H9 (cell line): ENCODE measurements at regions not wholly inside any gene's neighbourhood (a gene's known extent, or its start where the extent isn't known, plus 50 kb on each side); places are given as distances from the start of the nearest gene placed in this dataset.

Experiments
- DNase-seq: peaks from one replicate; pipeline ENCODE4 v3.0.0-alpha.2; 2017
- H2AFZ ChIP-seq: one replicate; pipeline ENCODE4 v1.6.1; 2013; ENCODE audit warnings: mild to moderate bottlenecking, low read length, control low read depth, moderate library complexity
- H2AK5ac ChIP-seq: 2 replicates; pipeline ENCODE4 v1.6.1; 2013; ENCODE audit warnings: low read length, control low read depth, mixed read lengths; ENCODE audit not compliant: insufficient read length
- H2BK120ac ChIP-seq: one replicate; pipeline ENCODE4 v1.6.1; 2013; ENCODE audit warnings: low read depth, mild to moderate bottlenecking, low read length, control low read depth, inconsistent platforms; ENCODE audit not compliant: poor library complexity, severe bottlenecking
- H2BK12ac ChIP-seq: 2 replicates; pipeline ENCODE4 v1.6.1; 2013; ENCODE audit warnings: low read length, control low read depth, mixed read lengths, low read depth; ENCODE audit not compliant: insufficient read length
- H2BK15ac ChIP-seq: 2 replicates; pipeline ENCODE4 v1.6.1; 2013; ENCODE audit warnings: low read depth, low read length, control low read depth
- H2BK20ac ChIP-seq: one replicate; pipeline ENCODE4 v1.6.1; 2013; ENCODE audit warnings: low read depth, mild to moderate bottlenecking, low read length, control low read depth, inconsistent platforms; ENCODE audit not compliant: poor library complexity, severe bottlenecking
- H2BK5ac ChIP-seq: 2 replicates; pipeline ENCODE4 v1.6.1; 2013; ENCODE audit warnings: low read length, control low read depth, mixed read lengths; ENCODE audit not compliant: insufficient read length
- H3K14ac ChIP-seq: 2 replicates; pipeline ENCODE4 v1.6.1; 2013; ENCODE audit warnings: low read length, control low read depth; ENCODE audit not compliant: insufficient read depth
- H3K18ac ChIP-seq: 2 replicates; pipeline ENCODE4 v1.6.1; 2013; ENCODE audit warnings: low read depth, mild to moderate bottlenecking, mixed read lengths, low read length, control low read depth; ENCODE audit not compliant: insufficient read length
- H3K23ac ChIP-seq: 2 replicates; pipeline ENCODE4 v1.6.1; 2013; ENCODE audit warnings: low read length, control low read depth, mixed read lengths, low read depth; ENCODE audit not compliant: insufficient read length
- H3K23me2 ChIP-seq: 2 replicates; pipeline ENCODE4 v1.6.1; 2013; ENCODE audit warnings: low read depth, mild to moderate bottlenecking, mixed read lengths, low read length, control low read depth; ENCODE audit not compliant: insufficient read length, poor library complexity, severe bottlenecking
- H3K27ac ChIP-seq: 2 replicates; pipeline ENCODE4 v1.5.1; 2013; ENCODE audit warnings: low read length, control low read depth, mixed read lengths, low read depth; ENCODE audit not compliant: insufficient read length
- H3K27me3 ChIP-seq: 2 replicates; pipeline ENCODE4 v1.6.1; 2013; ENCODE audit warnings: low read length, control low read depth, inconsistent platforms; ENCODE audit not compliant: insufficient read depth
- H3K4ac ChIP-seq: 2 replicates; pipeline ENCODE4 v1.6.1; 2013; ENCODE audit warnings: low read depth, mild to moderate bottlenecking, control low read depth, inconsistent platforms, low read length, moderate library complexity
- H3K4me1 ChIP-seq: 2 replicates; pipeline ENCODE4 v1.6.1; 2013; ENCODE audit warnings: low read length, control low read depth, inconsistent platforms; ENCODE audit not compliant: insufficient read depth
- H3K4me2 ChIP-seq: 2 replicates; pipeline ENCODE4 v1.6.1; 2013; ENCODE audit warnings: low read length, control low read depth, mixed read lengths; ENCODE audit not compliant: insufficient read length, insufficient read depth
- H3K56ac ChIP-seq: 2 replicates; pipeline ENCODE4 v1.6.1; 2013; ENCODE audit warnings: low read depth, mild to moderate bottlenecking, mixed read lengths, low read length, control low read depth; ENCODE audit not compliant: insufficient read length
- H3K79me1 ChIP-seq: 2 replicates; pipeline ENCODE4 v1.6.1; 2013; ENCODE audit warnings: low read depth, mild to moderate bottlenecking, moderate library complexity, low read length, control low read depth, inconsistent platforms; ENCODE audit not compliant: insufficient read depth, poor library complexity, severe bottlenecking
- H3K79me2 ChIP-seq: 2 replicates; pipeline ENCODE4 v1.6.1; 2013; ENCODE audit warnings: low read length, control low read depth, inconsistent platforms; ENCODE audit not compliant: insufficient read depth
- H3K9ac ChIP-seq: 2 replicates; pipeline ENCODE4 v1.6.1; 2013; ENCODE audit warnings: low read length, control low read depth, mixed read lengths; ENCODE audit not compliant: insufficient read length; ENCODE audit errors: extremely low read depth
- H3K9me3 ChIP-seq: one replicate; pipeline ENCODE4 v1.6.1; 2013; ENCODE audit warnings: low read depth, low read length, inconsistent platforms; ENCODE audit not compliant: control insufficient read depth
- H3T11ph ChIP-seq: one replicate; pipeline ENCODE4 v1.6.1; 2013; ENCODE audit warnings: mild to moderate bottlenecking, low read length, control low read depth, inconsistent platforms
- H4K20me1 ChIP-seq: one replicate; pipeline ENCODE4 v1.6.1; 2013; ENCODE audit not compliant: control insufficient read depth, insufficient read length, insufficient read depth
- H4K5ac ChIP-seq: 2 replicates; pipeline ENCODE4 v1.6.1; 2013; ENCODE audit warnings: low read depth, mild to moderate bottlenecking, mixed read lengths, low read length, control low read depth; ENCODE audit not compliant: insufficient read length
- H4K8ac ChIP-seq: replicated peaks from 2 replicates; pipeline ENCODE4 v1.6.1; 2013; ENCODE audit warnings: low read length, control low read depth, mixed read lengths, low read depth; ENCODE audit not compliant: insufficient read length
- H4K91ac ChIP-seq: 2 replicates; pipeline ENCODE4 v1.6.1; 2013; ENCODE audit warnings: low read depth, mild to moderate bottlenecking, moderate library complexity, mixed read lengths, low read length, control low read depth; ENCODE audit not compliant: insufficient read length
- H3K27ac Mint-ChIP-seq, 3 experiments: 2 replicates in 2 of 3; 3 replicates in 1 of 3; pipeline ENCODE4 v1.8.0; 2020 to 2021; ENCODE audit warnings: mixed read lengths in 3 of 3, mild to moderate bottlenecking in 1 of 3, moderate library complexity in 1 of 3
- H3K27me3 Mint-ChIP-seq: 2 replicates; pipeline ENCODE4 v1.8.0; 2021; ENCODE audit warnings: low read depth, mild to moderate bottlenecking, moderate library complexity, mixed read lengths
- H3K36me3 Mint-ChIP-seq, 3 experiments: 2 replicates in 2 of 3; 3 replicates in 1 of 3; pipeline ENCODE4 v1.8.0; 2020 to 2021; ENCODE audit warnings: low read depth in 3 of 3, mixed read lengths in 3 of 3; ENCODE audit not compliant: insufficient read depth in 1 of 3
- H3K4me1 Mint-ChIP-seq, 2 experiments: 2 replicates each; pipeline ENCODE4 v1.8.0; 2020; ENCODE audit warnings: mixed read lengths in 2 of 2
- H3K4me3 Mint-ChIP-seq, 2 experiments: 2 replicates in 1 of 2; 3 replicates in 1 of 2; pipeline ENCODE4 v1.8.0; 2020 to 2021; ENCODE audit warnings: mild to moderate bottlenecking in 2 of 2, mixed read lengths in 2 of 2, moderate library complexity in 1 of 2
- H3K9me3 Mint-ChIP-seq, 2 experiments: 2 replicates in 1 of 2; 3 replicates in 1 of 2; pipeline ENCODE4 v1.8.0; 2020; ENCODE audit warnings: mild to moderate bottlenecking in 2 of 2, mixed read lengths in 2 of 2, moderate library complexity in 1 of 2
- CTCF ChIP-seq: fragments of 200-600 bp; sonication (generic); conservative IDR thresholded peaks from 3 replicates; pipeline ENCODE4 v1.8.0; 2021; ENCODE audit warnings: antibody characterized with exemption, mild to moderate bottlenecking
- WGBS: extraction: QIAGEN DNeasy Blood & Tissue Kit; methylation state at CpG from one replicate; pipeline ENCODE4 v1.1.7; 2013; ENCODE audit warnings: missing lambda C conversion rate, low lambda C conversion rate, mixed read lengths; ENCODE audit not compliant: insufficient read length; ENCODE audit errors: extremely low coverage; 5-methylcytosine and 5-hydroxymethylcytosine counted together

- Mint-ChIP-seq H3K36me3 (peaks cover 0 to 4% (median 0%) of the 10 kb centered on the region in 3 experiments; a peak in 2 of 7 replicates), H3K4me3 (no peak overlapping the region), H3K9me3 (peaks cover 2 to 3% of the 10 kb centered on the region in 2 experiments; a peak in 3 of 5 replicates), H3K27me3 (no peaks in the 10 kb centered on the region), H3K27ac (no peak overlapping the region), H3K4me1 (no peaks in the 10 kb centered on the region)
- Histone ChIP-seq H3K9ac (no peak overlapping the region), H3K9me3 (no peaks in the 10 kb centered on the region), H3K23ac (no peak overlapping the region), H3K4me2 (no peak overlapping the region), H3K23me2 (no peaks in the 10 kb centered on the region), H2BK15ac (no peak overlapping the region; the same call in 1 of the 2 replicates), H2BK120ac (no peak overlapping the region), H4K20me1 (no peaks in the 10 kb centered on the region), H2BK12ac (no peak overlapping the region), H2AFZ (no peak overlapping the region), H3K4me1 (no peaks in the 10 kb centered on the region), H4K8ac (no peak overlapping the region), H3K56ac (no peak overlapping the region), H4K91ac (no peak overlapping the region), H2BK20ac (no peak overlapping the region), H2AK5ac (no peak overlapping the region), H4K5ac (no peak overlapping the region), H3K79me1 (no peaks in the 10 kb centered on the region), H3K18ac (no peak overlapping the region), H2BK5ac (no peak overlapping the region), H3K4ac (no peak overlapping the region), H3K27me3 (no peaks in the 10 kb centered on the region), H3K79me2 (no peaks in the 10 kb centered on the region), H3T11ph (no peak overlapping the region), H3K27ac (no peak overlapping the region), H3K14ac (no peak overlapping the region)
- no peak for TF ChIP-seq CTCF
- no CpG with 5 or more reads among the region's 1 CpG for WGBS
- no peak for DNase-seq
Observed at GRCh38 chr5:24428345-24428744, 216.4 kb downstream of the CDH10 start.
